ENCODE measurements at regions not wholly inside any gene's neighbourhood (a gene's known extent, or its start where the extent isn't known, plus 50 kb on each side); places are given as distances from the start of the nearest gene placed in this dataset.

GRCh38 chr2:83782122-83782521 lies 677.0 kb downstream of the SUCLG1 start:
- TF ChIP-seq, protein P1, sequence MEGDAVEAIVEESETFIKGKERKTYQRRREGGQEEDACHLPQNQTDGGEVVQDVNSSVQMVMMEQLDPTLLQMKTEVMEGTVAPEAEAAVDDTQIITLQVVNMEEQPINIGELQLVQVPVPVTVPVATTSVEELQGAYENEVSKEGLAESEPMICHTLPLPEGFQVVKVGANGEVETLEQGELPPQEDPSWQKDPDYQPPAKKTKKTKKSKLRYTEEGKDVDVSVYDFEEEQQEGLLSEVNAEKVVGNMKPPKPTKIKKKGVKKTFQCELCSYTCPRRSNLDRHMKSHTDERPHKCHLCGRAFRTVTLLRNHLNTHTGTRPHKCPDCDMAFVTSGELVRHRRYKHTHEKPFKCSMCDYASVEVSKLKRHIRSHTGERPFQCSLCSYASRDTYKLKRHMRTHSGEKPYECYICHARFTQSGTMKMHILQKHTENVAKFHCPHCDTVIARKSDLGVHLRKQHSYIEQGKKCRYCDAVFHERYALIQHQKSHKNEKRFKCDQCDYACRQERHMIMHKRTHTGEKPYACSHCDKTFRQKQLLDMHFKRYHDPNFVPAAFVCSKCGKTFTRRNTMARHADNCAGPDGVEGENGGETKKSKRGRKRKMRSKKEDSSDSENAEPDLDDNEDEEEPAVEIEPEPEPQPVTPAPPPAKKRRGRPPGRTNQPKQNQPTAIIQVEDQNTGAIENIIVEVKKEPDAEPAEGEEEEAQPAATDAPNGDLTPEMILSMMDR (IDR thresholded peaks at IDR 0.05), result no peak
- no peak for TF ChIP-seq POLR2A (IDR thresholded peaks at IDR 0.05; ENCODE audit: low read length)
- TF ChIP-seq, protein P2, sequence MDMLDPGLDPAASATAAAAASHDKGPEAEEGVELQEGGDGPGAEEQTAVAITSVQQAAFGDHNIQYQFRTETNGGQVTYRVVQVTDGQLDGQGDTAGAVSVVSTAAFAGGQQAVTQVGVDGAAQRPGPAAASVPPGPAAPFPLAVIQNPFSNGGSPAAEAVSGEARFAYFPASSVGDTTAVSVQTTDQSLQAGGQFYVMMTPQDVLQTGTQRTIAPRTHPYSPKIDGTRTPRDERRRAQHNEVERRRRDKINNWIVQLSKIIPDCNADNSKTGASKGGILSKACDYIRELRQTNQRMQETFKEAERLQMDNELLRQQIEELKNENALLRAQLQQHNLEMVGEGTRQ (IDR thresholded peaks at IDR 0.05), result no peak
- TF ChIP-seq NPAS2 (CRISPR knock-in tag; IDR thresholded peaks at IDR 0.05; ENCODE audit: borderline replicate concordance), result no peak
- no peak for TF ChIP-seq HEYL (CRISPR knock-in tag; IDR thresholded peaks at IDR 0.05)
- no peak for TF ChIP-seq BHLHE40 (IDR thresholded peaks at IDR 0.05; ENCODE audit: low read depth, low read length)
- no peak for TF ChIP-seq RFX5 (IDR thresholded peaks at IDR 0.05)
- TF ChIP-seq RCOR1 (IDR thresholded peaks at IDR 0.05; ENCODE audit: low read depth, low read length), result no peak
- TF ChIP-seq HOXB5 (CRISPR knock-in tag; IDR thresholded peaks at IDR 0.05), result no peak
- TF ChIP-seq MAX (IDR thresholded peaks at IDR 0.05), result no peak
